Panc1 (cell line): ENCODE measurements at regions not wholly inside any gene's neighbourhood (a gene's known extent, or its start where the extent isn't known, plus 50 kb on each side); places are given as distances from the start of the nearest gene placed in this dataset.

Source experiments
- ATAC-seq: fragments of 200-7000 bp; cut with Tn5 transposase; 2 replicates; pipeline ENCODE4 v1.9.1; 2020; ENCODE audit warnings: mild to moderate bottlenecking, moderate library complexity
- BruUV-seq: library from RNA; stranded (reverse); fragments of 400-500 nt; replicated peaks from 2 replicates; lab custom pipeline; 2021; lab: Mats Ljungman, UMichigan
- CTCF ChIA-PET: fragments of 300-600 bp; sonication (Branson Sonifier 250); formaldehyde crosslinking; loops from one replicate; lab custom pipeline; 2022; ENCODE audit warnings: antibody characterized with exemption; lab: Charles Lee
- POLR2A ChIA-PET: fragments of 300-600 bp; sonication (Branson Sonifier 250); formaldehyde crosslinking; loops from one replicate; lab custom pipeline; 2022; ENCODE audit warnings: antibody characterized with exemption; lab: Charles Lee
- DNase-seq: peaks from one replicate; pipeline ENCODE4 v3.0.0-alpha.2; 2010; ENCODE audit warnings: low read depth, low spot score
- H3K27ac ChIP-seq: 2 replicates; pipeline ENCODE4 v1.5.1; 2011; ENCODE audit warnings: mild to moderate bottlenecking, low read length, inconsistent platforms
- H3K27me3 ChIP-seq: fragments of 200-500 bp; sonication (Bioruptor generic); 2 replicates; pipeline ENCODE4 v1.6.0; 2014; ENCODE audit warnings: low read length, inconsistent platforms; ENCODE audit not compliant: control insufficient read depth, insufficient read depth
- H3K36me3 ChIP-seq: fragments of 200-500 bp; sonication (Bioruptor generic); 2 replicates; pipeline ENCODE4 v1.5.1; 2014; ENCODE audit warnings: inconsistent platforms, mild to moderate bottlenecking, low read length, moderate library complexity; ENCODE audit not compliant: control insufficient read depth, insufficient read depth
- H3K4me1 ChIP-seq: 2 replicates; pipeline ENCODE4 v1.5.1; 2011; ENCODE audit warnings: inconsistent platforms, mild to moderate bottlenecking, low read length, moderate library complexity; ENCODE audit not compliant: control insufficient read depth, insufficient read depth
- H3K4me3 ChIP-seq, 2 experiments: 2 replicates each; pipeline ENCODE4 v1.5.1; 2011 to 2012; ENCODE audit warnings: low read depth in 2 of 2, low read length in 2 of 2, mild to moderate bottlenecking in 2 of 2, inconsistent platforms in 1 of 2, moderate library complexity in 1 of 2
- H3K9me3 ChIP-seq: fragments of 200-500 bp; sonication (Bioruptor generic); 2 replicates; pipeline ENCODE4 v1.5.1; 2014; ENCODE audit warnings: low read depth, mild to moderate bottlenecking, inconsistent platforms, low read length, moderate library complexity; ENCODE audit not compliant: control insufficient read depth, insufficient read depth
- CTCF ChIP-seq: fragments of 450-650 bp; IDR thresholded peaks from 2 replicates; pipeline ENCODE4 v1.5.1; 2017; ENCODE audit warnings: mild to moderate bottlenecking
- POLR2AphosphoS5 ChIP-seq: IDR thresholded peaks from 2 replicates; pipeline ENCODE4 v1.6.1; 2012; ENCODE audit warnings: mild to moderate bottlenecking, low read depth, low read length, moderate library complexity
- REST ChIP-seq, 2 experiments: IDR thresholded peaks; 2 replicates each; pipeline ENCODE4 v1.6.1; 2011 to 2012; ENCODE audit warnings: low read depth in 2 of 2, control low read depth in 1 of 2, low read length in 1 of 2, mild to moderate bottlenecking in 1 of 2, moderate library complexity in 1 of 2; ENCODE audit not compliant: insufficient read depth in 1 of 2
- SIN3A ChIP-seq: IDR thresholded peaks from 2 replicates; pipeline ENCODE4 v1.6.1; 2012; ENCODE audit warnings: low read depth, mild to moderate bottlenecking, low read length, moderate library complexity, borderline replicate concordance; ENCODE audit not compliant: insufficient read depth
- in situ Hi-C: cut with HindIII; loops from 2 replicates; pipeline ENCODE4 v1.10.0; 2016; ENCODE audit warnings: low sequenced_read_pairs, low pct_unique_long_range_greater_than_20kb
- intact Hi-C: fragments of 100-400 bp; cut with micrococcal nuclease; formaldehyde crosslinking; loops from one replicate; pipeline ENCODE4 v1.10.0; 2022; ENCODE audit not compliant: unreplicated experiment

- TF ChIP-seq POLR2AphosphoS5 (no peak), SIN3A (no peak), REST (IDR thresholded peaks at IDR 0.05; ENCODE audit: insufficient read depth in 1 of 2, low read depth in 2 of 2, low read length in 1 of 2) (no peak), CTCF (no peak)
- Histone ChIP-seq H3K4me1 (no peaks in the 10 kb centered on the region), H3K27me3 (no peaks in the 10 kb centered on the region), H3K4me3 (no peak overlapping the region), H3K27ac (no peak overlapping the region), H3K36me3 (no peaks in the 10 kb centered on the region), H3K9me3 (no peaks in the 10 kb centered on the region)
- ATAC-seq (no peak), DNase-seq (no peak)
- ChIA-PET CTCF (no interaction called here), POLR2A (no interaction called here)
- in situ Hi-C loops (no loop called here), intact Hi-C loops (no loop called here)
- BruUV-seq, result no TSS peak
Measured at GRCh38 chr16:51939378-51939871, 607.5 kb downstream of the TOX3 start.

GRCh38 chr16:51938861-51939260 lies 608.1 kb downstream of the TOX3 start:
- ChIA-PET CTCF (no interaction called here), POLR2A (no interaction called here)
- no peak for ATAC-seq

More at GRCh38 chr16:51938861-51939260, 608.1 kb downstream of the TOX3 start:
- Histone ChIP-seq H3K4me1 (no peaks in the 10 kb centered on the region), H3K27me3 (no peaks in the 10 kb centered on the region), H3K4me3 (no peak overlapping the region), H3K36me3 (no peaks in the 10 kb centered on the region), H3K9me3 (no peaks in the 10 kb centered on the region), H3K27ac (no peak overlapping the region)
- intact Hi-C loops, result no loop called here
- TF ChIP-seq POLR2AphosphoS5 (no peak), CTCF (no peak)
- in situ Hi-C loops, result no loop called here
- no peak for DNase-seq
- BruUV-seq, result no TSS peak
